ENCODE measurements at regions not wholly inside any gene's neighbourhood (a gene's known extent, or its start where the extent isn't known, plus 50 kb on each side); places are given as distances from the start of the nearest gene placed in this dataset.

- no peak for DNase-seq (ENCODE audit: low read depth)
Observed at GRCh38 chr2:191738003-191738402, 60.1 kb downstream of the NABP1 start.

GRCh38 chr2:191738667-191739066 is 60.7 kb downstream of the NABP1 start:
- DNase-seq (ENCODE audit: low read depth) = no peak

GRCh38 chr2:191739194-191739593 is 61.3 kb downstream of the NABP1 start:
- no peak for DNase-seq (ENCODE audit: low read depth)

- peak; percentile 24 for DNase-seq (ENCODE audit: low read depth)
Observed at GRCh38 chr2:191740016-191740419, 62.1 kb downstream of the NABP1 start.

GRCh38 chr2:191740759-191741158 is 62.8 kb downstream of the NABP1 start:
- no peak for DNase-seq (ENCODE audit: low read depth)

GRCh38 chr2:191746346-191747169 is 68.6 kb downstream of the NABP1 start:
- DNase-seq (ENCODE audit: low read depth) = no peak

- no peak for DNase-seq (ENCODE audit: low read depth)
Observed at GRCh38 chr2:191747170-191747530, 69.2 kb downstream of the NABP1 start.

GRCh38 chr2:191748059-191748461 is 70.1 kb downstream of the NABP1 start:
- no peak for DNase-seq (ENCODE audit: low read depth)

- DNase-seq (ENCODE audit: low read depth) = no peak
Observed at GRCh38 chr2:191748528-191749180, 70.7 kb downstream of the NABP1 start.

- DNase-seq (ENCODE audit: low read depth) = no peak
Observed at GRCh38 chr2:191749181-191749540, 71.2 kb downstream of the NABP1 start.

GRCh38 chr2:191754103-191754502 is 76.2 kb downstream of the NABP1 start:
- no peak for DNase-seq (ENCODE audit: low read depth)

GRCh38 chr2:191756761-191757160 is 78.8 kb downstream of the NABP1 start:
- DNase-seq (ENCODE audit: low read depth) = no peak

- DNase-seq (ENCODE audit: low read depth) = no peak
Observed at GRCh38 chr2:191757208-191757607, 79.3 kb downstream of the NABP1 start.

GRCh38 chr2:191758518-191759507 is 80.9 kb downstream of the NABP1 start:
- DNase-seq (ENCODE audit: low read depth) = peak; percentile 22

GRCh38 chr2:191759680-191760079 is 81.7 kb downstream of the NABP1 start:
- DNase-seq (ENCODE audit: low read depth) = no peak

- DNase-seq (ENCODE audit: low read depth) = no peak
Observed at GRCh38 chr2:191760655-191761262, 82.8 kb downstream of the NABP1 start.

- DNase-seq (ENCODE audit: low read depth) = no peak
Observed at GRCh38 chr2:191773136-191773535, 73.8 kb downstream of the CAVIN2 start.

GRCh38 chr2:191777351-191777750 is 69.5 kb downstream of the CAVIN2 start:
- DNase-seq (ENCODE audit: low read depth) = no peak

GRCh38 chr2:191778041-191778440 is 68.8 kb downstream of the CAVIN2 start:
- no peak for DNase-seq (ENCODE audit: low read depth)

GRCh38 chr2:191782351-191782750 is 64.5 kb downstream of the CAVIN2 start:
- DNase-seq (ENCODE audit: low read depth) = no peak

- DNase-seq (ENCODE audit: low read depth) = no peak
Observed at GRCh38 chr2:191783416-191783815, 63.5 kb downstream of the CAVIN2 start.
